ENCODE measurements at regions not wholly inside any gene's neighbourhood (a gene's known extent, or its start where the extent isn't known, plus 50 kb on each side); places are given as distances from the start of the nearest gene placed in this dataset.

GRCh38 chr6:68256391-68256790, 378.7 kb upstream of the ADGRB3 start:
- H3K4me1 ChIP-seq (ENCODE audit: control insufficient read depth in 3 of 3, insufficient read depth in 3 of 3, low read length in 3 of 3): no peaks in the 10 kb centered on the region
- no peak overlapping the region for H3K4me3 ChIP-seq (ENCODE audit: low read length in 3 of 3)
- no peaks in the 10 kb centered on the region for H3K36me3 ChIP-seq (ENCODE audit: control insufficient read depth in 3 of 3, insufficient read depth in 3 of 3, low read length in 3 of 3)
- H3K9ac ChIP-seq (ENCODE audit: low read depth in 1 of 3, low read length in 3 of 3): no peak overlapping the region
- H3K9me3 ChIP-seq (ENCODE audit: control insufficient read depth in 3 of 3, low read length in 3 of 3): no peaks in the 10 kb centered on the region
- no peaks in the 10 kb centered on the region for H3K27me3 ChIP-seq (ENCODE audit: control insufficient read depth in 3 of 3, insufficient read depth in 3 of 3, low read length in 3 of 3)
- H3K27ac ChIP-seq (ENCODE audit: low read depth, low read length): no peak overlapping the region

- no peak overlapping the region for H3K9ac ChIP-seq (ENCODE audit: low read depth in 1 of 3, low read length in 3 of 3)
- no peaks in the 10 kb centered on the region for H3K9me3 ChIP-seq (ENCODE audit: control insufficient read depth in 3 of 3, low read length in 3 of 3)
These were observed 382.4 kb upstream of the ADGRB3 start for GRCh38 chr6:68252632-68253031.

GRCh38 chr6:68247782-68248181, 387.3 kb upstream of the ADGRB3 start:
- no peaks in the 10 kb centered on the region for H3K9me3 ChIP-seq (ENCODE audit: control insufficient read depth in 3 of 3, low read length in 3 of 3)
- H3K27ac ChIP-seq (ENCODE audit: low read depth, low read length): no peak overlapping the region
- H3K4me1 ChIP-seq (ENCODE audit: control insufficient read depth in 3 of 3, insufficient read depth in 3 of 3, low read length in 3 of 3): no peaks in the 10 kb centered on the region
- H3K27me3 ChIP-seq (ENCODE audit: control insufficient read depth in 3 of 3, insufficient read depth in 3 of 3, low read length in 3 of 3): no peaks in the 10 kb centered on the region
- H3K36me3 ChIP-seq (ENCODE audit: control insufficient read depth in 3 of 3, insufficient read depth in 3 of 3, low read length in 3 of 3): no peaks in the 10 kb centered on the region
- no peak overlapping the region for H3K4me3 ChIP-seq (ENCODE audit: low read length in 3 of 3)
- no peak overlapping the region for H3K9ac ChIP-seq (ENCODE audit: low read depth in 1 of 3, low read length in 3 of 3)

More at GRCh38 chr6:68252632-68253031, 382.4 kb upstream of the ADGRB3 start:
- Histone ChIP-seq H3K4me1 (ENCODE audit: control insufficient read depth in 3 of 3, insufficient read depth in 3 of 3, low read length in 3 of 3) (no peaks in the 10 kb centered on the region), H3K36me3 (ENCODE audit: control insufficient read depth in 3 of 3, insufficient read depth in 3 of 3, low read length in 3 of 3) (no peaks in the 10 kb centered on the region), H3K27ac (ENCODE audit: low read depth, low read length) (no peak overlapping the region), H3K27me3 (ENCODE audit: control insufficient read depth in 3 of 3, insufficient read depth in 3 of 3, low read length in 3 of 3) (no peaks in the 10 kb centered on the region), H3K4me3 (ENCODE audit: low read length in 3 of 3) (no peak overlapping the region)

GRCh38 chr6:68240726-68241125, 394.4 kb upstream of the ADGRB3 start:
- Histone ChIP-seq H3K36me3 (ENCODE audit: control insufficient read depth in 3 of 3, insufficient read depth in 3 of 3, low read length in 3 of 3) (no peaks in the 10 kb centered on the region), H3K4me1 (ENCODE audit: control insufficient read depth in 3 of 3, insufficient read depth in 3 of 3, low read length in 3 of 3) (no peaks in the 10 kb centered on the region), H3K4me3 (ENCODE audit: low read length in 3 of 3) (no peak overlapping the region), H3K27ac (ENCODE audit: low read depth, low read length) (no peak overlapping the region), H3K9ac (ENCODE audit: low read depth in 1 of 3, low read length in 3 of 3) (no peak overlapping the region), H3K27me3 (ENCODE audit: control insufficient read depth in 3 of 3, insufficient read depth in 3 of 3, low read length in 3 of 3) (no peaks in the 10 kb centered on the region), H3K9me3 (ENCODE audit: control insufficient read depth in 3 of 3, low read length in 3 of 3) (no peaks in the 10 kb centered on the region)

GRCh38 chr6:68239034-68239433, 396.0 kb upstream of the ADGRB3 start:
- Histone ChIP-seq H3K4me1 (ENCODE audit: control insufficient read depth in 3 of 3, insufficient read depth in 3 of 3, low read length in 3 of 3) (no peaks in the 10 kb centered on the region), H3K9ac (ENCODE audit: low read depth in 1 of 3, low read length in 3 of 3) (no peak overlapping the region), H3K27me3 (ENCODE audit: control insufficient read depth in 3 of 3, insufficient read depth in 3 of 3, low read length in 3 of 3) (no peaks in the 10 kb centered on the region), H3K9me3 (ENCODE audit: control insufficient read depth in 3 of 3, low read length in 3 of 3) (no peaks in the 10 kb centered on the region), H3K27ac (ENCODE audit: low read depth, low read length) (no peak overlapping the region), H3K4me3 (ENCODE audit: low read length in 3 of 3) (no peak overlapping the region), H3K36me3 (ENCODE audit: control insufficient read depth in 3 of 3, insufficient read depth in 3 of 3, low read length in 3 of 3) (no peaks in the 10 kb centered on the region)

GRCh38 chr6:68238097-68238601, 396.9 kb upstream of the ADGRB3 start:
- Histone ChIP-seq H3K36me3 (ENCODE audit: control insufficient read depth in 3 of 3, insufficient read depth in 3 of 3, low read length in 3 of 3) (no peaks in the 10 kb centered on the region), H3K9ac (ENCODE audit: low read depth in 1 of 3, low read length in 3 of 3) (no peak overlapping the region), H3K4me1 (ENCODE audit: control insufficient read depth in 3 of 3, insufficient read depth in 3 of 3, low read length in 3 of 3) (no peaks in the 10 kb centered on the region), H3K27me3 (ENCODE audit: control insufficient read depth in 3 of 3, insufficient read depth in 3 of 3, low read length in 3 of 3) (no peaks in the 10 kb centered on the region), H3K4me3 (ENCODE audit: low read length in 3 of 3) (no peak overlapping the region), H3K27ac (ENCODE audit: low read depth, low read length) (no peak overlapping the region), H3K9me3 (ENCODE audit: control insufficient read depth in 3 of 3, low read length in 3 of 3) (no peaks in the 10 kb centered on the region)

GRCh38 chr6:68237205-68237604, 397.9 kb upstream of the ADGRB3 start:
- Histone ChIP-seq H3K36me3 (ENCODE audit: control insufficient read depth in 3 of 3, insufficient read depth in 3 of 3, low read length in 3 of 3) (no peaks in the 10 kb centered on the region), H3K27me3 (ENCODE audit: control insufficient read depth in 3 of 3, insufficient read depth in 3 of 3, low read length in 3 of 3) (no peaks in the 10 kb centered on the region), H3K9ac (ENCODE audit: low read depth in 1 of 3, low read length in 3 of 3) (no peak overlapping the region), H3K27ac (ENCODE audit: low read depth, low read length) (no peak overlapping the region), H3K4me3 (ENCODE audit: low read length in 3 of 3) (no peak overlapping the region), H3K9me3 (ENCODE audit: control insufficient read depth in 3 of 3, low read length in 3 of 3) (no peaks in the 10 kb centered on the region), H3K4me1 (ENCODE audit: control insufficient read depth in 3 of 3, insufficient read depth in 3 of 3, low read length in 3 of 3) (no peaks in the 10 kb centered on the region)

- no peak overlapping the region for H3K9ac ChIP-seq (ENCODE audit: low read depth in 1 of 3, low read length in 3 of 3)
- H3K4me1 ChIP-seq (ENCODE audit: control insufficient read depth in 3 of 3, insufficient read depth in 3 of 3, low read length in 3 of 3): no peaks in the 10 kb centered on the region
- H3K27me3 ChIP-seq (ENCODE audit: control insufficient read depth in 3 of 3, insufficient read depth in 3 of 3, low read length in 3 of 3): no peaks in the 10 kb centered on the region
- H3K9me3 ChIP-seq (ENCODE audit: control insufficient read depth in 3 of 3, low read length in 3 of 3): no peaks in the 10 kb centered on the region
- no peak overlapping the region for H3K27ac ChIP-seq (ENCODE audit: low read depth, low read length)
- no peaks in the 10 kb centered on the region for H3K36me3 ChIP-seq (ENCODE audit: control insufficient read depth in 3 of 3, insufficient read depth in 3 of 3, low read length in 3 of 3)
- H3K4me3 ChIP-seq (ENCODE audit: low read length in 3 of 3): no peak overlapping the region
These were observed 399.7 kb upstream of the ADGRB3 start for GRCh38 chr6:68235326-68235784.

- no peaks in the 10 kb centered on the region for H3K4me1 ChIP-seq (ENCODE audit: control insufficient read depth in 3 of 3, insufficient read depth in 3 of 3, low read length in 3 of 3)
- no peak overlapping the region for H3K27ac ChIP-seq (ENCODE audit: low read depth, low read length)
- H3K36me3 ChIP-seq (ENCODE audit: control insufficient read depth in 3 of 3, insufficient read depth in 3 of 3, low read length in 3 of 3): no peaks in the 10 kb centered on the region
- no peaks in the 10 kb centered on the region for H3K9me3 ChIP-seq (ENCODE audit: control insufficient read depth in 3 of 3, low read length in 3 of 3)
- no peak overlapping the region for H3K4me3 ChIP-seq (ENCODE audit: low read length in 3 of 3)
- no peaks in the 10 kb centered on the region for H3K27me3 ChIP-seq (ENCODE audit: control insufficient read depth in 3 of 3, insufficient read depth in 3 of 3, low read length in 3 of 3)
- no peak overlapping the region for H3K9ac ChIP-seq (ENCODE audit: low read depth in 1 of 3, low read length in 3 of 3)
These were observed 401.5 kb upstream of the ADGRB3 start for GRCh38 chr6:68233623-68234022.

- Histone ChIP-seq H3K9me3 (ENCODE audit: control insufficient read depth in 3 of 3, low read length in 3 of 3) (no peaks in the 10 kb centered on the region), H3K9ac (ENCODE audit: low read depth in 1 of 3, low read length in 3 of 3) (no peak overlapping the region), H3K36me3 (ENCODE audit: control insufficient read depth in 3 of 3, insufficient read depth in 3 of 3, low read length in 3 of 3) (no peaks in the 10 kb centered on the region), H3K4me3 (ENCODE audit: low read length in 3 of 3) (no peak overlapping the region), H3K27me3 (ENCODE audit: control insufficient read depth in 3 of 3, insufficient read depth in 3 of 3, low read length in 3 of 3) (no peaks in the 10 kb centered on the region), H3K4me1 (ENCODE audit: control insufficient read depth in 3 of 3, insufficient read depth in 3 of 3, low read length in 3 of 3) (no peaks in the 10 kb centered on the region), H3K27ac (ENCODE audit: low read depth, low read length) (no peak overlapping the region)
These were observed 405.5 kb upstream of the ADGRB3 start for GRCh38 chr6:68229566-68229965.

- no peaks in the 10 kb centered on the region for H3K36me3 ChIP-seq (ENCODE audit: control insufficient read depth in 3 of 3, insufficient read depth in 3 of 3, low read length in 3 of 3)
- no peak overlapping the region for H3K9ac ChIP-seq (ENCODE audit: low read depth in 1 of 3, low read length in 3 of 3)
- no peaks in the 10 kb centered on the region for H3K27me3 ChIP-seq (ENCODE audit: control insufficient read depth in 3 of 3, insufficient read depth in 3 of 3, low read length in 3 of 3)
- H3K4me3 ChIP-seq (ENCODE audit: low read length in 3 of 3): no peak overlapping the region
- no peak overlapping the region for H3K27ac ChIP-seq (ENCODE audit: low read depth, low read length)
- no peaks in the 10 kb centered on the region for H3K9me3 ChIP-seq (ENCODE audit: control insufficient read depth in 3 of 3, low read length in 3 of 3)
- no peaks in the 10 kb centered on the region for H3K4me1 ChIP-seq (ENCODE audit: control insufficient read depth in 3 of 3, insufficient read depth in 3 of 3, low read length in 3 of 3)
These were observed 408.6 kb upstream of the ADGRB3 start for GRCh38 chr6:68226460-68226859.
